Midbrain (tissue), 1 donor: ENCODE measurements at regions not wholly inside any gene's neighbourhood (a gene's known extent, or its start where the extent isn't known, plus 50 kb on each side); places are given as distances from the start of the nearest gene placed in this dataset.

Experiments used
- DNase-seq: peaks from one replicate; lab custom pipeline; 2025; lab: John Stamatoyannopoulos, UW

DNA sequence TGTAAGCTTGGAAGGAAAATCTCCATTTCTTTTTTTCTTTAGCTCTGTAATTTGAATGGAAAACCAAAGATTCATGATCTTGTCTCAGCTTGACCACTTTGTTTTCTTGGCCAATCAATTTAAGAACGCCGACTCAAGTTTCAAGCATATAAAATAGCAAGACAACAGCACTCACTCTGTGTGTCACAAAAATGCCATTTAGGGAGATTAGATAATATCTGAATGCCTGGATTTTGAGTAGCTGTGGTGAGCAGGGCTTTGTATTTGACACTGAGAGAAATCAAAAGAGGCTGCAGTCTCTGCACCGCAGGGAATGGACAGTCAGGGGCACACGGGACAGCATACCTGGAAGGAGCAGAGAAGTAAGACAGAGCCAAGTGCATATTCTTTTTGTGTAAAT, 209.5 kb upstream of the SLC10A2 start:
- no peak for DNase-seq

GRCh38 chr13:103275081-103275480, 208.9 kb upstream of the SLC10A2 start:
- DNase-seq: no peak

GRCh38 chr13:103273825-103274224, 207.6 kb upstream of the SLC10A2 start:
- DNase-seq: no peak

DNA sequence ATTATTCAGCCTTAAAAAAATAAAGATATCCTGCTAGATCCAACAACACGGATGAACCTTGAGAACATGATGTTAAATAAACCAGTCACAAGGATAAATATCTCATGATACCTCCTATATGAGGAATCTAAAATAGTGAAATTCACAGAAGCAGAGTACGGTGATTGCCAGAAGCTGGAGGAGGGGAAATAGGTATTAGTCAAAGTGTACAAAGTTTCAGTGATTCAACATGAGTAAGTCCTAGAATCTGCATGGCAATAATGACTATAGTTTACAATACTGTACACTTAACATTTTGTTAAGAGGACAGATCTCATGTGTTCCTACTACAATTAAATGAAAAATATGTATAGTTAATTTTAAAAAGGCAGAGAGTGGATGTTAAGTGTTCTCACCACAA, 206.6 kb upstream of the SLC10A2 start:
- no peak for DNase-seq

DNA sequence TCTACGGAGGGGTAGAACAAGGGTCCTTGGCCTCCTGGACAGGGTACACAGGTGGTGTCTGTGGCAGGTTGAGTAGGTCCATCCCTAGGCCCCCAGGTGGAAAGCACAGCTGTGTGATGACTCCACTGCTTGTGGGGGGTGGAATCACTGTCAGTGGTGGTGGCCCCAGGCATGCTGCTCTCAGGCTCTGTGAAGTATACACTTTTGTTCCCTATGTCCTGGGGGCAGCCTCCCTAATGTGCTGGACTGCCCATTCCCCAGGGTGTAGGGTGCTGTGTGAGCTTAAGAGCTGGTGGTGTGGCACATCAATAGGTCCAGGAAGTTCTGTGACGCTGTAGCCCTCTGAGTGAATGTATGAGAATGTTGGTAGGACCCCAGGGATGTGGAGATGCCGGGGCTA, 197.2 kb upstream of the SLC10A2 start:
- no peak for DNase-seq

DNA sequence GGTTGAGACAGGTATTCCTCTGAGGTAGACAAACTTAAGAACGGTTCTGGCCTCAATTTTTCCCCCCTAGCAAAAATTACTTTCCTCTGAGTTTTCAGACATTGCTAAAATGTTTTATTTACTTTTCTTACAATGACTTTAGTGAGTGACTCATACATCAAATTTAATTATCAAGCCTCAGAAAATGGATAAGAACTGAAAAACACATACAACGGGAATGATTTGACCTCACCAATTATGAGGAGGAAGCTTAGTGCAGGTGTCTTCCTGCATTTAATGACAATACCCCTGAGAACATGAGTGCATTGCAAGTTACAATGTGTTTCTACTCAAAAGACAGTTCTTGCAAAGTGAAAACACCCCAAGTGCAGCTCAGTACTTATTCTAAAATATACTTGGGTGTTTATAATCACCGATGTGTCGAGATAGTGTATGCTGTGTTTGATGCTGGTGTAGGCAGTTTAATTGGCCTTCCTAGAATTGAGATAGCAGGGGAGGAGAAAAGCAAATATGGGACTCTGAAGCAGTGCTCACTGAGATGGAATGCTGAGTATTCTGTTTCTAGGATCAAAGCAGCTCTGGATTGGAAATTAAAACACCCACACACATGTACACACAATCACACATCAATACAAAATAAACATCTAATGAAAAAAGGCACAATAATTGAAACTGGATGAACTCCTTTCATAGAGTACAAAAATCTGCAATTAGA, 189.5 kb upstream of the SLC10A2 start:
- DNase-seq: no peak

DNA sequence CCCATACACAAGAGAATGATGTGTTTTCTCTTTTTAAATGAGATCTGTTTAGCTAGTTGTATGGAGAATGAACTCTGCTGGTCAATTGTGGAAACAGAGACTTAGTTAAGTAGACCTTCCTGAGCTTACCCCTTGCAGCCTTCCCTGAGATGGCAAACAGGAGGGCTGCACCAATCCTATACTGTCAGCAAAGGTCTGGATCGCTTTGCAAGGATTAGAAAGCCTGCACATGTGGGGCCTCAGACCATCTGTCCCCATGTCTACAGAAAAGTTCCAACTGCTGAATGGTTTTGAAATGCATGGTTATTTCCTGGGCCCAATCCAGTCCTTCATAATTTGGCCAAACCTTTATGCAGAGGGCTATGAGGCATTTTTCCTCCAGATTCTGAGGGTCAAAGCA, 183.9 kb upstream of the SLC10A2 start:
- no peak for DNase-seq

DNA sequence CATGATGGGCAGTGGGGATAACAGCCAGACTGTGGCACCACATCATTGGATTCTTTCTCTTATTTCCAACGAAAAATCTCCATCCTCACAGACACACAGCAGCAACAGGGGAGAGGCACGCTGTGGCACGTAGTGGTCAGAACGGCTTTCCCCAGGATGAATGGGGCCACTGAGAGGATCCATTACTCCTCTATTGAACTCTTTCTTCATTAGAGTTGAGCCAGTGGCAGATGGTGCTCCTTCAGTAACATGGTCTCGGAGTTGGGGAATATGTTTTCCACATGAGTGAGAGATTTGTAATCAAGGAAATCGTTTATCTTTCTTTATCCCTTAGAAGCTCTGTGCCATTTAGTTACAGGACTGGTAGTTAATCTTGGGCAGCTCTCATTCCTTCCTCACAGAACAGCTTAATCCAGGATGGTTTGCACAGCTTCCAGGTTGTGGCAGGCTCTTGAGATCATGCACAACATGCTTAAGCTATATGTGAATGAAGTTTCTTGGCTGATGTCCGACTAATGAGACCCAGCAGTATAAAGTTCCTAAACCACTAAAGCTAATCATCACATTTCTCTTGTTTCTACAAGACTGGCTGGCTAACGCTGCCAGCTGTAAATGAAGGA, 180.5 kb upstream of the SLC10A2 start:
- no peak for DNase-seq

DNA sequence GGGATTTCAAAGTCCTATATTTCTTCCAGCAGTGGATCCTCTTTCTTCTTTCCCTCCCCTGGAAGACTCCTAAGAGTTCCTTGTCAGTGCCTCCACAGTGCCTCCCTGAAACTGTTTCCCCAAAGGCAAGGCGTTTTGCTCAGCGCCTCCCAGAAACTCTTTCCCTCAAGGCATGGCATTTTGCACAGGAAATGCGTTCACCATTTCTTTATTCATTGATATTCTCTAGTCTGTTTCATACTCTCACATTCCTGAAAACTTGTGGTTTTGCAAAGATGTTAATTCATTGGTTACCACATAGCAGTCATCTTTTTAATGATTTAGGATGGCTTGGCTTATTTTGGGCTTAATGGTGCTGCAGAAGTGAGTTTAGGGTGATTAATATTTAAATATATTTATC, 177.3 kb upstream of the SLC10A2 start:
- DNase-seq: no peak

GRCh38 chr13:103238441-103238840, 172.2 kb upstream of the SLC10A2 start:
- no peak for DNase-seq

DNA sequence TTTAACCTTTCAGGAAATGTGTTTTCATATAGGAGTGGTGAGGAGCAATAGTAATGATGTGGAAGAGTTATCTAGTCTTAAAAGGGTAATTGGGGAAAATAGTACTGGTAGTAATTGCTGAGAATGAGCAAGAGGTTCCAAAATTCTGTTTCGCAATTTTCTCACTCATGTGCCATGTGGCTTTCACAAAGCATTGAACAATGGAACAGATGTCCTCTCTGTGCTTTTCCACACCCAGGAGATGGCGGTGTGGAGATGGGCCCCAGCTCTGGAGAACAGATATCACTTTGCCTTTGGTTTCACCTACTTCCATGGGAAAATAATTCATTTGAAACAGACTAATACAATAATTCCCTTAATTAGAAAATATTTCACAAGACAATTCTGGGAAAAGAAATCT, 170.0 kb upstream of the SLC10A2 start:
- no peak for DNase-seq

GRCh38 chr13:103229674-103230073, 163.5 kb upstream of the SLC10A2 start:
- DNase-seq: no peak

DNA sequence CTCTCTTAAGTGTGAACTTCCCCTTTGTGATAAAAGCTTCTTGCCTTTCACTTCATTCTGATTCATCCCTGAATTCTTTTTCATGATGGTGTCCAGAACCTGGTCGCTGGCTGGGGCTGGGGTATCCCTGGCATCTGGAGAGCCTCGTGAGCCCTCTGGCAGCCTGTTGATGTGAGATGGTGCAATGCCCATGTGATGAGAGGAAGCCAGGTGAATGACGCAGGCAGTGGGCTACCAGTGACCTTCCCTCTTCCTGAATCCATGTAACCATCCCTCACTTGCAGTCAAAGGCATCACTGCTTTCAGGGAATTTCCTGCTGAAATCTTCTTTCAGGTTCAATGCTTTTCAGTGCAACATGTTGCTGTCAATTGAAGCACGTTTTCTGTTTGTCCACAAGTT, 158.6 kb upstream of the SLC10A2 start:
- DNase-seq: no peak

- DNase-seq: no peak
Observed at GRCh38 chr13:103222683-103223082, 156.5 kb upstream of the SLC10A2 start.

DNA sequence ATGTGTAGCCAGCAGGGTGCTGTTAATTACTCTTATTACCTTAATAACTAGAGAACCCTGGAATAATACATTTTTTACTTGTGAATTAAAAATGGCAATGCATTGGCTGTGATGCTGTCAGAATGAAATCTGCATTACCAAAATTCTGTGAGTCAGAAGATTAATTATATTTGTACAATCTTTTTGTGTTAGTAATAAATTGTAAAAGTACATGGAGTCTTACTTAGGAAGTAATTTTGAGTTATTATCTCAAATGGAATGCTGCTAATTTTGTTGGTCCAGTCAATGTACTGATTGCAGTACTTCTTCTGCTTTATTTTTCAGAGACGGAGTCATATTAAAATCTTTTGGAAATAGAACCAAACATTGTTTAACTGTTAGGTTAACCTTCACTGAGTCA, 152.0 kb upstream of the SLC10A2 start:
- DNase-seq: no peak

DNA sequence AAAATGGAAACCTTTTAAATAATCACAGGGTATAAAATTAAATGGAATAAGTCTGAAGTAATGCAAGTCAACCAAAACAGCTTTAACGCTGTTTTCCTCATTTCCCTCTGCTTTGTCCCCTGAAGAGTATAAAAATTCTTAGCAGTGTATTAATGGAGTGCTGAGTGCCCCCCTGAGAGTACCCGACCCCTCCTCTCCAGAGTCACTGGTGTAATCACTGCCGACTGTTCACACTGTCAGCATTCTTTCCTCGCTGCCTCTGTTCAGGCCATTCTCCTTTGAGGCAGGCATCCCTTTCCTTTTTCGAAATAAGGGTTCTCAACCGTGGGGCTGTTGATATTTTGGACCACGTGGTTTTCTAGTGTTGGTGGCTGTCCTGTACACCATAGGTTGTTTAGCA, 146.9 kb upstream of the SLC10A2 start:
- DNase-seq: no peak

DNA sequence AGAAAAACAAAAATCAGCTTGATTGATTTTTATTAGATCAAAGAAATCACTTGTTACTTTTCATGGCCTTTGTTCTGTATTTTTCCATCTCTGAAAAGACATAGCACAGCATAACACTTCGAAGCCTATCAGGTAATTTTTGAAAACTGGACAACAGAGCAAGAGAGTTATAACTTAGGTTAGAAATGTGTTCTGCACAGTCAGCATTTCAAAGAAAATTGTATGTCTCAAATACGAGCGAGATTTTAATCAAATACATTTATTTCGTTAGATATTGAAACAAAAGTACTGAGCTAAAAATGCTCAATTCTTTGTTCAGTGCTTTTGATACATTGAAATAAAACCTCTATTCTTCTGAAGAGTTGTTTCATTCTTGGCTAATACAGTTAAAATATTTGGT, 144.1 kb upstream of the SLC10A2 start:
- no peak for DNase-seq

DNA sequence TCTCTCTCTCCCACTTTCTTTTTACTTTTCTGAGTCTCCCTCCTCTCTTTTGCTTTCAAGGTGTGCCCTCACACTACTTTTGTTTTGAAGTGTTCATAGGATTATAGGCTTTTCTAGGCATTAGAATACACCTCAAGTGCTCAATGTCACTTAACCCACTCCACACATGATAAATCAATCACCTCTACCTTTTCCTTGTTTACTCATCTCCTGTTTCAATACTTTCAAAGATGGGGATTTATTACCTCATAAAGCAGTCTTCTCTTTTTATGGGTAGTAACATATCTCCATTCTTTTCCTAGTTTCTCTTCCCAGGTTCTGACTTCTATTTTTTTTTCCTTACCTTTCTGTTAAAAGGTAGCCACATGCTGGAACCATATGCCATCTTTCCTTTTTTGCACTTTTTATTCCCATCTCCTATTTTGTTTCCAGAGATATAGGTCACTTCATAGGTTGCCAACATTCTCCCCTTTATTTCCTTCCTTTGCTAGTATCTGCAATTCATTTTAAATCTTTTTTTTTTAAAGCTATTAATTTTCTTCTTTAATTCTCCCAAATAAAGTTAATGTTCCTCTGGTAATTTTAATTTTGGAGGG, 137.6 kb upstream of the SLC10A2 start:
- no peak for DNase-seq

DNA sequence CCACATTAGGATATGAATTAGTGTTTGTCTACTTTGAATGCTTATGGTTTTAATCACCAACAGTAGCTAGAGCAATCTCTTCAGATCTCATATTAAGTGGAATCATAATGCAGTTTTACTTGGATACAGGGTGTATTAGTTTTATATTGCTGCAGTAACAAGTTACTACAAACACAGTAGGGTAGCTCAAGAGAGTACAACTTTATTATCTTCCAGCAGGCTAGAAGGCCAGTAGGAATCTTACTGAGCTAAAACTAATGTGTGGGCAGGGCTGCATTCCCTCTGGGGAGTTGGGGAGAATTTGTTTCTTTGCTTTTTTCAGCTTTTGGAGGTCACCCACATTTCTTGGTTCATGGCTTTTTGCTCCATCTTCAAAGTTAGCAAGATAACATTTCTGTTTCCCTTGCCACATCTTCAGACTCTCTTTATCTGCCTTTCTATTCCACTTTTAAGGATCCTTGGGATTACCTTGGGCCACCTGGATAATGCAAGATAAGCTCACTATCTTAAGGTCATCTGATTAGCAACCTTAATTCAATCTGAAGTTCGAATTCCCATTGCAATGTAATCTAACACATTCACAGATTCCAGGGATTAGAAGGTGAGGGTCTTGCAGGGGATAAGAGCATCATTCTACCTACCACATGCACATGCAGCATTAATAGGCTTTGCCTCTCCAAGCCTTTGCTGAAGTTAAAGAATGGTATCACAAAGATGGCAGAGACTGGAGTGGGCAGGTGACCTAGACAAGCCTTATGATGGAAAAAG, 134.1 kb upstream of the SLC10A2 start:
- DNase-seq: no peak

DNA sequence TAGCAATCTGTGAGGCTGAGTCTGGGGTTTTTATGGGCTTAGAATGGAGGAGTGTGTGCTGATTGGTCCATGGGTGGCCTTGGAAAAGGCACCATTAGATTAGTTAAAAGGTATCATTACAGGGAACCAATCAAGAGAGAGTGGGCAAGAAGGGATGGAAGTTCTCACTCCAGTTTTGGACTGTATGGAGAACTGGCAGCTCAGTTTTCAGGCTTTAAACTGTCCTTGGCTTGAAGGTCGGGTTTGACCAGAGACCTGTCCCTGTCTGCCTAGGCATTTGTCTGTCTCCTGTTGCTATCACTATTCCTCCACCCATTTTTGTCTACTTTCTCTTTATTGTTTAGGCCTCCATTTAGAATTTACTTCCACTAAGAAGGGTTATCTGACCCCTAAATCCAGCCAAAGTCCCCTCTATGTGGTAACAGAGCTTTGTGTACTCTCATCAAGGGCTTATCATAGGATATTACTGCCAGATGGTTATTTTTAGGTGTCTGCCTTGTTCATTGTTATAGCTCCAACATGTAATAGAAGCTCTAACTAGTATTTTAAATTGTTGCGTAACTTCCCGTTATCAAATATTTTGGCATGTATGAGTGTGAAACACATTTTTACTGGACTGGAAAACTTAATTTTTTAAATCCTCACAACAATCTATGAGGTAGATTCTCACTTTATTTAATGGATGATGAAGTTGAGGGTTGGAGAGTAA, 133.3 kb upstream of the SLC10A2 start:
- no peak for DNase-seq

DNA sequence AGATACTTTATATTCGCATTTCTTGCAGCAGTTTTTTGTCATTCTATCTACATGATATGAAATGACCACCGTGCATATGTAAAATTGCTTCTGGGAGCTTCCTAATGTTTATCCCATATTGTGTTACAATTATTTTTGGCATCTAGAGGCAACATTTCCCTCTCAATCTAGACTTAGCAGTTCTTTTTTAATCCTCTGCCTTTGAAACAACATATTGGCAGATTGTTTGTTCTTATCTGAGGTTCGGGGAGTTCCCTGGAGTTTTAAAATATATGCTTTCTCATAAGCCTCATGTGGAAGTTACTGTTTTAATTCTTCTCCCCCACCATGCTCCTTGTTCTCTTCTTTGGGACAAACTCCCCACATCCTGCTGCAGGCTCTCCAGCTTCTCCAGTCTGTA, 130.1 kb upstream of the SLC10A2 start:
- DNase-seq: no peak

DNA sequence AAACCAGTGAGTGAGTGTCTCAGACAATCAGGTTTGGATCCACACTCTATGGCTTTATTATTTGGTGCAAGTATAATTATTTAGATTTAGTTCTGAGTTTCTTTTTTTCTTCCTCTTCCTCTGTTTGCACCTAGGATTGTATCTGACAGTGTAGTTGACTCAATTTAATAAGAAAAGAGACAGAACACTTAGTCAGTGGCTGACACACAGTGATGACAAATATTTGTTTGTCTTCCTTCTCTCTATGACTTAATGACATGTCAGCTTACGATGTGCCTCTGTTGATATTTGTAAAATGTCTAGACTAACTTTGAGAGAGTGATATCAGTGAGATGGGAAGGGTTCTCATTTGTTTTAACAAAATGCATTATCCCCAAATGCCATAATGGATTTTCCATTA, 129.5 kb upstream of the SLC10A2 start:
- DNase-seq: no peak
